ENCODE measurements at regions not wholly inside any gene's neighbourhood (a gene's known extent, or its start where the extent isn't known, plus 50 kb on each side); places are given as distances from the start of the nearest gene placed in this dataset.

- TF ChIP-seq CTCF (IDR thresholded peaks at IDR 0.05; ENCODE audit: borderline replicate concordance, extremely low read depth, low read length, poor library complexity, severe bottlenecking) (no peak), EZH2 (IDR thresholded peaks at IDR 0.05; ENCODE audit: borderline replicate concordance, low read depth, low read length, severe bottlenecking) (no peak)
These were observed 684.5 kb upstream of the SLITRK1 start for GRCh38 chr13:84566780-84567179.
